COLO668 (cell line): ENCODE measurements at regions not wholly inside any gene's neighbourhood (a gene's known extent, or its start where the extent isn't known, plus 50 kb on each side); places are given as distances from the start of the nearest gene placed in this dataset.

Source experiments
- DNase-seq: peaks from one replicate; lab custom pipeline; 2025; ENCODE audit not compliant: unreplicated experiment; lab: John Stamatoyannopoulos, UW

DNA sequence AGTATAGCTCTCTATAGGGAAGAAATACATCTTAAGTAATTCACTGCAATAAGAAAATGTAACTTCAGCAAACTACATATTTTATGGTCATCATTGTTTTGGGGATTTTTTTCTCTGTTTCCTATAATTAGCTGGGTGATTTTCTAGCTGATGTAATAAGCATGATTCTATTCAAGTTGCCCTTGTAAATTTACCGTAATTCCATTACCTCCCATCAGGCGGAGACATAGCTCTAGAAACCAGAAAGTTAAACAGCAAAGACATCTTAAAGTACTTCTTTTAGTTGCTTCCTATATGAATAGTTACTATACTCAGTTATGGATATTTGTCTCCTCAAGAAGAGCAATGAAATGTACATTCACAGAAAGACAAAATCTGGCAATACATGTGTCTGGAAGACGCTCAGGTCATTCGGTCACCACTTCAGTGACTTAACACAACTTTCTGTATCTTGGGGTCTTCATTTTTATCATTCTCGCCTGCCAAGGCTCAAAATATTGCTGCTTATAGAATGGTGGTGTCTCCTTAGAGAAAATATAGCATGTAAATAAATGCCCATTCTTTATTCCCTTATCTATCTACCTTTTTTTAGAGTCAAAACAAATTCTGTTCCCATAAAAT, 239.9 kb upstream of the ZC3H12C start:
- DNase-seq, result no peak

DNA sequence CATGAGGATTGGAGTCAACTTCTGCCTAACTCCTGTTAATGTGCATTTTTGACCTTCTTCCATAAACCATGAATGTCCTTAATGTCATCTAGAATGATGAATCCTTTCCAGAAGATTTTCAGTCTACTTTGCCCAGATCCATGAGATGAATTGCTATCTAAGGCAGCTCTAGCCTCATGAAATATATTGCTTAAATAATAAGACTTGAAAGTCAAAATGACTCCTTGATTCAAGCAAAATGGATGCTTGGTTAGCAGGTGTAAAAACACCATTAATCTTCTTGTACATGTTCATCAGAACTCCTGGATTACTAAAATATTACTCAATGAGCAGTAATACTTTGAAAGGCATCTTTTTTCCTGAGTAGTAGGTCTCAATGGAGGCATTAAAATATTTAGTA, 238.5 kb upstream of the ZC3H12C start:
- no peak for DNase-seq

DNA sequence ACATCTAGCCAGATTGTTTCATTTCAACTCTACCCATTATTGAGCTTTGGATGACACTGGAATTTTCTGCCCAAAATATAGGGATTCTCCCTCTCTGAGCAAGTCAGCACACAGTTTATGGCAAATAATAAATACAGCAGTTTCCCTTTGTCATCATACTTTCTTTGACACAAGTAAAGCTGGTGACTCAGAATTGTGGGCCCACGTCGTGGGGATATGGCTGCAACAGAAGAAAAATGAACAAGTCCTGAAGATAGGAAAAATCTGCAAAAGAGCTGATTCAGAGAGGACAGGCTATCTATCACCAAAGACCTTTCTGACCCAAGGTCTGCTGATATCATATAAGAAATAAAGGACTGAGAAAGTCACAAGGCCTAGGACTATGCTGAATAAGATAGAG, 236.3 kb upstream of the ZC3H12C start:
- no peak for DNase-seq

DNA sequence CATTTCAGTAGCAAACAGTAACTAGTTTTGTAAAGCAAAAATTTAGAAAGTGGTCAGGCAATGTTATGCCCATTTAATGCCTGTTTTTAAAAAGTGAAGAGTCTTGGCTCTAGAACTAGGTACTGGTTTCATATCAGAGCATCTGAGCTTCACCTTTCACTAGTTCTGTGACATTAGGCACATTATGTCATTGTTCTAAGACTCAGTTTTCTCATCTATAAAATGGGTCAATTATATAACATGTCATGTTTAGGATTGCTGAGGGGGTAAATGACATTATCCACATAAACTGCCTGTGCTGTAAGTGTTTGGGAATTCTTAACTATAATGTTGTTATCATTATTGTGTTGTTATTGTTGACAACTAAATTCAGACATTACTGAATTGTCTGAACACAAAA, 235.6 kb upstream of the ZC3H12C start:
- DNase-seq, result no peak

DNA sequence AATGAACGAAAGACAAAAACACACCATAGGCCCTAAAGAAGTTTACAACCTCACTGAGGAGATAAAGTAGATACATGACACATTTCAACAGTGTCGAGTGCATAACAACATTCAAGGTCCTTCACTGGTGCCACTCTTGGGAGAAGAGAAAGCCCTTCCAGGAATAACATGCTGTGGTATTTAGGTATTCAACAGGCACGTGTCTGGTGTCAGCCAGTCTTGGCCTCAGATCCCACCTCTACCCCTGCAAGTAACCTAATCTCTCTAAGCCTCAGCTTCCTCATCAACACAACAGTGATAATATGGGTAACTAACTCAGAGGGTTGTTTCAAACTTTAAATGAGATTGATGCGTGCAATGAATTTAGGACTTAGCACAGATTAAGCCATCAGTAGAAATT, 235.0 kb upstream of the ZC3H12C start:
- DNase-seq, result no peak

DNA sequence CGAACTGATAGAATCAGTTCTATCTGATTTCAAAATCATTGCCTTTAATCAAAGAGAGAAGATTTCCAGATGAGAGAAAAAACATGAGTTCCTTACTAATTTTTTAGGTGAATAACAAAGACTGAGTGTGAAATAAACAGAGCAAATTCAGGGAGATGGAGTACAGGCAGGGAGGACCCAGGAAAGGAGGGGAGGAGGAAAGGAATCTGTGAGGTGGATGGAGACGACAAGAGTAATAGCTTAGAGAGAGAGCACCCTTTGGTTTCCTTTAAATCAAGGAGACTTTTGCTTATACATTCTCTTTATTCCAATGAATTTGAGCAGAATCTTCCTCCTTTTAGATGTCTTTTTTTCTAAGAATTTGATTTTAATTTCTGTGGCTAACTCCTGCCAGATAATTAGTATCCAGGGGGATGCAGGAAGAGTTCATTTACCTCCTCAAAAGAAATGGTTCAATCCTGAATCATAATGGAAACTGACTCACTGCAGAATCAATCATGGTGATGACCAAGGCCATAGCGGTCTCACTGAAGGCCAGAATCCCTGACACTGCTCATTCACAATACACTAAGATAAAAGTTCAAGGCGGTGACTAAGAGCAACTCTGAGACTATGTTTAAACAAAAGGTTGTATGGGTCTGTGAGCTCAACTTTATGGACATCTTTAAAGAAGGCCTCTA, 234.0 kb upstream of the ZC3H12C start:
- no peak for DNase-seq

DNA sequence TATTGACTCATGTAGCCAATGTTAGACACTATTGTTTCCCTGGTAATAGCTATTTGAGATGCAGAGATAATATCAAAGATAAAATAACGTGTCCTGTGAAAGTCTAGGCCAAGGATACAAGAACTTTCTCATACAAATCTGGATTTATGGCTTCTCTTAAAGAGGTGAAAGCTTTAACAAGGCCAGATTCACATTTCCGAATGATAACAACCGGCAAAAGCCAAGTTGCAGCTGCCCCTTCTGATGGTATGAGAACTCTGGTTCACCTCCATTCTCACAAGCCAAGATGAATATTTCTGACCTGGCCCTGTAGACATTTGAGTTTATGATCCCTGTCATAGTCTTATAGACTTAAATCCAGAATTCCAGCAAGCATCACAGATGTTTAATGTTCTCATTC, 230.4 kb upstream of the ZC3H12C start:
- DNase-seq, result no peak

DNA sequence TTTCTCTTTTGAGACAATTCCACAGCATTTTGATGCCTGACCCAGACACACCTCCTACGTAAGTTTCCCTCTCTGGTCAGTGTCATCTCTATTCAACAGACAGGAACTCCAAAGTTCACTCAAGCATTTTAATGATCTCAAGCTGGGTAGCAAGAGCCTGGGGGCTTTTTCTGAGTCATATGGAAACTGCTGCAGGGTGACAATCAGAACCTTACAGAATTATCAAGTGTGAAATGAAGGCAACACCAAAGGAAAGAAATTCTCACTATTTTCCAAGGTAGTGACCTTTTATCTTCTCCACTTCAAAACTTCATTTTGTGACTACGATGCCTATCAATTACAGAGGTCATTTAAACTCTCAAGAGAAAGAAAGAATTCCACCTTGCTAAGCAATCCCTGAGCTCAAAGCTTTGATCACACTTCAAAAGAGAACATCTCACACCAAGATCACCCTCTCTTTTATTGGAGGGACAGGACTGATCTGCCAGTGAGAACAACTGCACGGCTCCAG, 229.0 kb upstream of the ZC3H12C start:
- no peak for DNase-seq

DNA sequence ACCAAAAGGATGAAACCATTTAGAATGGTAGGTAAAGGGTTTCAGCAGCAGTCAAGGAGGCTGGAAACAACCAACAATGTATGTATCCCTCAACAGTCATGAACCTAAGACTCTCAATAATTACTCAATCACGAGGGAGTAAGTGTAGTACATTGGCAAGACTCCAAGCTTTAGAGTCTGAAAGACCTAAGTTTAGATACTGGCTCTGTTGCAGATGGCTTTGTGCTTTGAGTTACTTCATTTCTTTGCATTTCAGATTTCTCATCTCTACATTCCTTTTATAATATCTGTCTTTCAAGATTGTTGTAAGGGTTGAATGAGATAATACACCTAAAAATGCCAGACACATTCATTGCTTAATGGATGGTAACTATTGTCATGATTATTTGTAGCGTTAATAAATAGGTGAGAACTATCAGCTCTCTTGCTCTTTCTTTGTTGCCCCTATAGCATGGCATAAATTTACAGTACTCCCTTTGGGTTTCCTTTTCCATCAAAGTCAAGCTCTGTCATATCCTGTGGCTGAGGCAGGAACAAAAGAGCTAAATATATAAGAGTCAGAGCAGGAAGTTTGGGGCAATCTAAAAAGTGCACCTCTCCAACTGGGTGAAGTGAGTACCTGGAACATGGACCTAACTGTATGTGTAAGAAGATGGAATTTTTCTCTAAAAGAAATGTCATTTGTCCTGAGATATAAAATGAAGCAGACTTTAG, 228.2 kb upstream of the ZC3H12C start:
- no peak for DNase-seq

DNA sequence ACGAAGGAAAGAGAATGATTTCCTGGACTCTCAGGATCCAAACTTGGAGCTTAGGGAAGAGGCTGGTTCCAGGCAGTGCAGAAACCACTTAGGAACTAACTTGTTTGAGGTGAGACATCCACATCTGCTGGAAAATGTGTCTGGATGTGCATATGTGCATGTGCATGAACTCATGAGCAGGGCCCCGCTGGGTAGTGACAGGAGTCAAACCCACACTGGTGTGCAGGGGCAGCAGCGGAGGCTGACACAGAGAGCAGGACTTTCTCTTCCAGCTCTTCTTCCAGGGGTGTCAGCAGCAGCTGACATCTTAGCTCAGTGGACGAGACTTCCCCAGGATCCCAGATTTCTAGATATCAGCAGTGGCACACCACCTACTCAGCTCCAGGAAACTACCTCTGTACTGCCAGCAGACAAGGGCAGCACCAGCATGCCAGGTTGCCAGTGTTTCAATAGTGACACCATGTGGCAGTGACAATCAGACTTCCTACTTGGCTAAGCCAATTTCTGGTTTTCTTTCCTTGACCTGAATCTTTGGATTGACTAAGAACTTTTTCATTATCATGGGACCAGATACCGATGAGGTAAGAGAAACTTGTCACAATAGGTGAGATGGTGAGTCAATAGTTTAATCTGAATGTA, 227.5 kb upstream of the ZC3H12C start:
- peak; percentile 14 for DNase-seq

DNA sequence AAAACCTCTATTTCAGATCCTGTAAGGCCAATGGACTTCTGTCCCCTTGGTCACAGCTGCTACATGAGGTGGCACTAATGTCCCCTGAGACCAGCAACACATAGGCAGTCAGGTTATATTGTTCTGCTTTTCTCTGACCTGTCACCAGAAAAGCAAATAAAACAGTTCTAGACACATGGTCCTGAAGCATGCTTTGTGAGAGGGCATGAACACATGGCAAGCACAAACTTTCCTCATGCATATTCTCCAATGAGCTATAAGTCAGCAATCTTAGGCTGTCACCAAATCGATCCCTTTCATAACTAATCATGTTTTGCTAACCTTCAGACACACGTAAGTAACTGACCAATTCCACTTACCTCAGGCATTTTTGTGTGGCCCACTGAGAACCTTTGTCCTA, 225.4 kb upstream of the ZC3H12C start:
- DNase-seq, result no peak

DNA sequence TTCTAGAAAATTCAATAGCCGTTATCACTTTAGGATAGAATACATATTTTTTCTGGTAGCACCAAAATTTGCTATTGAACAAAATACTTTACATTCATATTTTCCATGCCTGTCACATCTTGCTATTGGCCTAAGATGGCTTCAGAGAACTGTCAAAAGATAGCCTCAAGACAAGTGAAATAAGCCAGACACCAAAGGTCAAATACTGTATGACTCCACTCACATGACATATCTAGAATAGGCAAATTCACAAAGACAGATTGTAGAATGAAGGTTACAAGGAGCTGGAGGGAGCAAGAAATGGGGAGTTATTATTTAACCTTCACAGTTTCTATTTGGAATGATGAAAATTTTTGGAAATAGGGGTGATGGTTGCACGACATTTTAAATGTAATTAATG, 223.7 kb upstream of the ZC3H12C start:
- no peak for DNase-seq

DNA sequence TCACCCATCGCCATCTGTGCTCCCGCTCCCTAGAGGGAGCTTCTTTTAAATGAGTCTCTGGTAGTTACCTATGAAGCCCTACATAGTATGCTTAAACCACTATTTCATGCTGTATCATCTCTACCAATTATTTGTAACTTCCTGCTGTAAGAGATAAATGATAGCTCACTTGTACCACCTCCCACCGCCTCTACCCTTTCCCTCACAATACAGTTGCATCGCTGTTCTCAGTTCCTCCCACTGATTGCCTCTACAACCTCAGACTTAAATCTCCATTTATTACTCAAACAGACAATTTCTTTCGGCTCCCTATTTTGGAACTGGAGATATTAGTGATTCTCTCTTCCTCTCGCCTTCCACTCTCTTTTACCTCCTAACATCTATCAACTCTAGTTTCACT, 222.9 kb upstream of the ZC3H12C start:
- DNase-seq, result no peak

DNA sequence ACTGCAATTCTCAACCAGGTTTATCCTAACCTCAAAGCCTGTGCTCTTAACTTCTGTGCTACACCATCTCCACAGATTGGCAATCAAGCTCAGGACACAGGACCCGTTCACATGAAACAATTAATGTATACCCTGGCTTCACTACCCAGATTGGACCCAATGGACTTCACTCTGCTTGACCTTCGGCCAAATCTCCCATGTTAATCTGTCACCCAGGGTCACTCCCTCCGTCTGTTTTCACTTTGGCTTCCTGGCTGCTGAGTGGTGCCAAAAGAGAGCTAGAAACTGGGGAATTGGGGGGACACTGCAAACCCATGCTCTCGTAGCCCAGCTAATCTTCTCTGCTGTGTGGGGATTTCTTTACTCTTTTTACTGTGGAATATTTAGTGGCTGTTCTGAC, 216.1 kb upstream of the ZC3H12C start:
- DNase-seq, result no peak

DNA sequence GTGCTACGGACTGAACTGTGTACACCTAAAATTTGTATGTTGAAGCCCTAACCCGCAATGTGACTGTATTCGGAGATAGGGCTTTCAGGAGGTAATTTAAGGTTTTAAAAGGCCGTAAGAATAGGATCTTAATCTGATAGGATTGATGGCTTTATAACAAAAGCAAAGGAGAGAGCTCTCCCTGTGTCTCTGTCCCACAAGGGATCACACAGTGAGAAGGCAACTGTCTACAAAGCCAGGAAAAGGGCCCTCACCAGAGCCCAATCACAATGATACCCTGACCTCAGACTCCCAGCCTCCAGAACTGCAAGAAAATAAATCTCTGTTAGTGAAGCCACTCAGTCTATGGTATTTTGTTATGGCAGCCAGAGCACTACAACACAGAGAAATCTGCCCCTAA, 208.7 kb upstream of the ZC3H12C start:
- no peak for DNase-seq

DNA sequence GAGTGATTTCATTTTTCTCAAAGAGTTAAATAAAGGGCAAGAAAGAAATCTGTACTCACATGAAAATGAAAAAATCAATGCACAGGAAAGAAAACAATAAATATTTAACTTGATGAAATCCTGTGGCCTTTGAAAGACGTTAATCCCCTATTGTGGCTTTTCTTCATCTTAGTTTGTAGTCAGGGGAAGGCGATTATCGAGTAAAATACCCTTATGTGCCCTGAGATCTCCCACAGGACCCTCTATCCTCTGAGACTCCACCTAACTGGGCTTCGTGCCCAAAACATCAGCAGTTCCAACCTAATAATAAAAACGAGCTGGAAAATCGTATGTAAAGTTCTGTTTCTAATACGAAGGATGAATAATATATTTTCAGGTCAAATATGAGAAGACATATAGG, 208.2 kb upstream of the ZC3H12C start:
- no peak for DNase-seq

DNA sequence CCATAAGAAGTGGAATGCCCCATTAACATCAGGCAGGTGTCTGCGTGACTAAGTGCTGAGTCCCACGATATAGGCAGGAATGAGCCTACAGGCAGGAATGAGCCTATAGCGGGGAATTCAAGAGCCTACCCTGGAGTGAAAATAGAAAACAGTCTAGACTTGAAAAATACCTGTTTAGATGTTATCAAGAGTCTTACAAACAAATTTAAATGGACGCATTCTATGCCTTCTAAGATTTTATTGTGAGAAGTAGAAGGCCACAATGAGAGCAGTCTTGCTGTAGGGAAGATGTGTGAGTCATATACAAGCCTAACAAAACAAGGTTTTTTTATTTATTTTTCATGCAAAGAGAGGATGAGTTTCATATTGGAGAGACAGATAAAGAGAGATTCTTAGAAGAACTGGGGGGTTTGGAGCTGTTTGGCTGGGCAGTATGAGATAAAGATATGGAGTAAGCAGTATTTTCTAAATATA, 200.8 kb upstream of the ZC3H12C start:
- DNase-seq, result no peak

DNA sequence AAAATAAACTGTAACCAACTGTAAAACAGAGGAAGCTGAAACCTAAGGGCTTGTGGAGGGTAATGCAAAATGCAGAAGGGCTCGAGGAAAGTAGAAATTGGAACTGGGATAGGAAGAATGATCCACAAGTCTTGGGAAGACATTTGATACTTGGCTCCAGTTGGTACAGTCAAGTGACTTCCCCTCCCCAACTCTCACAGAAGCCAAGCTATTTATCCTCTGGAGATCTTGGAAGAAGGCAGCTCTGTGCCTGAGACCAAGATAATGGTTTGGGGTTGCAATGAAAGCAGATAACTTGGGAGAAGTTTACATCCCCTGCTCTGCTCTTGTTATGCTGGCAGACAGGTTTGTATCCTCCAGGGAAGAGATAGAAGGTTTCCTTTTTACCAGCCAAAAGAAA, 198.9 kb upstream of the ZC3H12C start:
- DNase-seq, result no peak

DNA sequence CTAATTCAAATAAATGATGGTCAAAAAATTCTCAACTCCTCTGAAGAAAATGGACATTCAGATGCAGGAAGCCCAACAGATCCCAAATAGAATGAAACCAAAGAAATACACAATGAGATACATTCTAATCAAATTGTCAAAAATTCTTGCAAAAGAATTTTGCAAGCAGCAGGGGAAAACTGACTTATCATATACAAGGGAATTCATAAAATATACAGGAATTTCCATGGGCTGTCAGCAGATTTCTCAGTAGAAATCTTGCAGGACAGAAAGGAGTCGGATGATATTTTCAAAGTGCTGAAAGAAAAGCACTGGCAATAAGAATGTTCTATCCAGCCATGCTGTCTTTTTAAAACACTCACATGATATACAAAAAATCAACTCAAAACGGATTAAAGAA, 194.6 kb upstream of the ZC3H12C start:
- DNase-seq, result no peak

DNA sequence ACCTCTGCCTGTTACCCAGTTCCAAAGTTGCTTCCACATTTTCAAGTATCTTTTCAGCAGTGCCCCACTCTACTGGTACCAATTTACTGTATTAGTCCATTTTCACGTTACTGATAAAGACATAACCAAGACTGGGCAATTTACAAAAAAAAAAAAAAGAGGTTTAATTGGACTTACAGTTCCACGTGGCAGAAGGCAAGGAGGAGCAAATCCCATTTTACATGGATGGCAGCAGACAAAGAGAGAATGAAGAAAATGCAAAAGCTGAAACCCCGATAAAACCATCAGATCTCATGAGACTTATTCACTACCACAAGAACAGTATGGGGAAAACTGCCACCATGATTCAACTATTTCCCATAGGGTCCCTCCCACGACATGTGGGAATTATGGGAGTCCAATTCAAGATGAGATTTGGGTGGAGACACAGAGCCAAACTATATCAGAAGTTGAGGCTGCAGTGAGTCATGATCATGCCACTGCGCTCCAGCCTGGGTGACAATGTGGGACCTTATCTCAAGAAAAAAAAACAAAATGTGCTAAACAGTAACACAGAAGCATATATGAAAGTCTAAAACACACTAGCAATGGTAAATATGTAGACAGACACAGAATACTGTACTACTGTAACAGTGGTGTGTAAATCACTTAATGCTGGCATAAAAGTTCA, 190.3 kb upstream of the ZC3H12C start:
- no peak for DNase-seq

DNA sequence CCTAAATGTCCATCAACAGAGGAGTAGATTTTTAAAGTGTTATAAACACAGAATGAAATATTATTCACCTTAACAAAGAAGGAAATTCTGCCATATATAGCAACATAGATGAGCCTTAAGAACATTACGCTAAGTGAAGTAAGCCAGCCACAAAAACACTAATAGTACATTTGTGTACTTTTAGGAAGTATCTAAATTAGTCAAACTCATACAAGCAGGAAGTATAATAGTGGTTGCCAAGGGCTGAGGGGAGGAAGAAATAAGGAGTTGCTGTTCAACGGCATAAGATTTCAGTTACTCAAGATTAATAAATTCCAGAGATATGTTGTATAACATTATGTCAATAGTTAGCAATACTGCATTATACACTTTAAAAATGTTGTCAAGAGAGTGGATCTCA, 181.7 kb upstream of the ZC3H12C start:
- no peak for DNase-seq
